GM11168 (cell line): ENCODE measurements at regions not wholly inside any gene's neighbourhood (a gene's known extent, or its start where the extent isn't known, plus 50 kb on each side); places are given as distances from the start of the nearest gene placed in this dataset.
"Not testable (repeated sequence)": the region's sequence is repeated elsewhere in the genome, so short reads cannot be mapped to it uniquely, and the experiment has no call there.

Source experiments
- in situ Hi-C: fragments of 300-500 bp; cut with MboI; formaldehyde crosslinking; loops from one replicate; pipeline ENCODE4 v1.12.0; 2022; ENCODE audit warnings: low sequenced_read_pairs; ENCODE audit not compliant: unreplicated experiment

DNA sequence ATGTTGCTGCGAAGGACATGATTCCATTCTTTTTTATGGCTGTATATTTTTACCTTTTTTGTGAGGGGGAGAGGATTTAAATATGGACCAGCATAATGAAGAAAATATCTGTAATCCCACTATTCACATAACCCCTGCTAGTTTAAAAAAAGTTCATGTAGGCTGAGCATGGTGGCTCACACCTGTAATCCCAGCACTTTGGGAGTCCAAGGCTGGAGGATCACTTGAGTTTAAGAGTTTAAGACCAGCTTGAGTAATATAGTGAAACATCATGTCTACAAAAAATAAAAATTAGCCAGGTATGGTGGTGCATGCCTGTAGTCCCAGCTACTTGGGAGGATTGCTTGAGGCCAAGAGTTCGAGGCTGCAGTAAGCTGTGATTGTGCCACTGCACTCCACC, 99.8 kb upstream of the TPTE start:
- in situ Hi-C loops = not testable (repeated sequence)

DNA sequence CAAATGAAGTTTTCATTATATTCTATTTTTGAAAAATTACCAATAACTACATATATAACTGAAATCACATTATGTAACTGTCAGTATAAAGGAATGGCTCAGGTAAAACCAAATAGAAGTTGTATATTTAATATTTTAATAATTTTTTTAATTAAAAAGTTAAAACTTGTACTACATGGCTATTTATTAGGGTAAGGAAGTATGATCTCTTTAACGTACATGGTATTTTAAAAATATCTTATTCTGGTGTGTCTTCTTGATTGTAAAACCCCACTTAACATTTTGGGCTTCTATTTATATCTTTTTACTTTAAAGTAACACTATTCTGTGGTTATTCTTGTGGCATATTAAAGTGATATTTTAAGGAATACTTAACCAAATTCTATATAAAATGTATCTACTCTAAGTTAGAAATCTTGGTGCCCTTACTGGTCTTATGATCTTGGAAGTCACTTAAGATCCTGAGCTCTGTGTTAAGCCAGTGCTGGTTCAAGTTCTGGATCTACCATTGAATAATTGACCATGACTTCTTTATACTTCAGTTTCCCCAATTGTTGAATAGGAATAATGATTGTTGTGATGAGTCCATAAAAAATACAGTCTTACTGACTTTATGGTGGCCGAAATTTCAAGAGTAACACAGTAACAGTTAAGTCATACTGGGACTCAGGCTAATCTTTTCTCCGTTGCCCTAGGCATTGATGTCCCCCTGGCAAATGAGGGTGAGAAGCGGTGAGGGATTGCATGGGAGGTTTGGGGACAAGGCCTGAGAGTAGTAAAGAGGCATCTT, 97.1 kb upstream of the TPTE start:
- in situ Hi-C loops = not testable (repeated sequence)

DNA sequence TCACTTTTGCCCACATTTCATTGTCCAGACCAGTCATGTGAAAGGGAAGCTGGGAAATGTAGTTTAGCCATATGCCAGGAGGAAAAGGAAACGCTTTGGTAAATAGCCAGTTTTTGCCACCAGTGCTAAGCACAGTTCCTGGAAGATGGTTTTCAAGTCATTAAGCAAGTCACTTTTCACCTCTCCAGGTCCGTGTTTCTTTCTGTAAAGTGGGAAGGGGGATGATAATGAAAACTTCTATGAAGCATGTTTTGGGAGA, 96.6 kb upstream of the TPTE start:
- in situ Hi-C loops = not testable (repeated sequence)

DNA sequence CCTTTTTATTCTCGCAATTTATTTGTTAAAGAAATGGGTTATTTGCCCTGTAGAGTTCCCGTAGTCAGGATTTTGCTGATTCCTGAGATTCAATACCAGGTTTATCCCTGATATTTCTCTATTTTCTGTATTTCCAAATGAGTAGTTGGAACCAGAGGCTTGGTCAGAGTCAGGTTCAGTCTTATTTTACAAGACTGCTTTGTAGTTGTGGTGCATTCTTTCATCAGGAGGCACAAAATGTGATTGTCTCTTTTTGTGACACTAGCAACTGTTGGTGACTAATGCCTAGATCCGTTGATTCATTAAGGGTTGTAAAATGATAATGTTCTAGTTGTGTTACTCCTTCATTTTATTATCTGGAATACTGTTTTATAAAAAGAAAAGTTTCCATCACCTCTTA, 95.5 kb upstream of the TPTE start:
- in situ Hi-C loops = no loop called here

DNA sequence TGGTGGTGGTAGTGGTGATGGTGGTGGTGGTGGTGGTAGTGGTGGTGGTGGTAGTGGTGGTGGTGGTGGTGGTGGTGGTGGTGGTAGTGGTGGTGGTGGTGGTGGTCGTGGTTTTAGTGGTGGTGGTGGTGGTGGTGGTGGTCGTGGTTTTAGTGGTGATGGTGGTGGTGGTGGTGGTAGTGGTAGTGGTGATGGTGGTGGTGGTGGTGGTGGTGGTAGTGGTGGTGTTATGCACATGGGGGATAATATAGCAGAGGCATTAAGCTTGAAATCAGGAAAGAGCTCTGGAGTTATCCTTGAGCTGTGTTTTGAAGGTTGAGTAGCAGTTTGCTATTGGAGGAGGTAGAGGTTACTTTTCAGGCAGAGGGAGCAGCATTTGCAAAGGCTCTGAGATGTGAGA, 94.6 kb upstream of the TPTE start:
- in situ Hi-C loops = not testable (repeated sequence)

DNA sequence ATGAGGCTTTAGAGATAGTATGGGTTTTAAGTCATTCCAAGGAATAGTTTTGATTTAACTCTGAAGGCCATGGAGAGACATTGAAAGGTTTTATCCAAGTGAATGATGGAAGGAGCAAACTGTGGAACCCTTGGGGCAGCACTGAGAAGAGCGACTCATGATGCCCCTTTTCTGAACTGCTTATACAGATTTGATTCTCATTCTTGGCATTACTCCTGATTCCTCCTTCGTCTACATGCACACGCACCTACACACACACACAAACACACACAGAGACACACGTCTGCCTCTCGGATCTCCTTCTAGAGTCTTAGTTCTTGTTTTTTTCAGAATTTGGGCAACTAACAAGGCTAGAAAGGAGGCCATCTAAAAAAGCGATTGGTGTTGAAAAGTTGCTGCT, 94.1 kb upstream of the TPTE start:
- in situ Hi-C loops = not testable (repeated sequence)

DNA sequence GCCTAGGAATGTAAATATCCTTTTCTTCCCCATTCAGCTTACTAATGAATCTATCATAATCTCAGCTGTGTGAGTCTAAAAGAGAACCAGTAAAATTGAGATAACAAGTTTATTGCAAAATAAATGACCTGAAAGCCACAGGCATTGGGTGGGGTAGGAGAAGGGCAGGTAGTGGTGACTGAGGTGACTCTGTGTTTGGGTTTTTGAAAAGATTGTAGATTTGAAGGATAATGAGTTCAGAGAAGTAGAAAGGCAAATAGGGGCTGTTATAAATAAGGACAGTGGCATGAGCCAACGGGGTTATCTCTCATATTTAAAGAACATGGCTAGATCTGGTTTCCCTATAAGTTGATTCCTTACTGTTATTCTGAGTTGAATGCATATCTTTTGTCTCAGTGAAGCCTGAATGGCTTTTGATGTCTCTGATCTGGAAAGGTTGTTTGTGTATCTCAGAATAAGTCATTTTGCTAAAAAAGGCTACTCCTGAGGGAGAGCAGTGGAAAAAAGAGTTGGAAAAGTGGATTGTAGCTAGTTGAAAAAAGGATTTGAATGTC, 92.3 kb upstream of the TPTE start:
- in situ Hi-C loops = not testable (repeated sequence)

DNA sequence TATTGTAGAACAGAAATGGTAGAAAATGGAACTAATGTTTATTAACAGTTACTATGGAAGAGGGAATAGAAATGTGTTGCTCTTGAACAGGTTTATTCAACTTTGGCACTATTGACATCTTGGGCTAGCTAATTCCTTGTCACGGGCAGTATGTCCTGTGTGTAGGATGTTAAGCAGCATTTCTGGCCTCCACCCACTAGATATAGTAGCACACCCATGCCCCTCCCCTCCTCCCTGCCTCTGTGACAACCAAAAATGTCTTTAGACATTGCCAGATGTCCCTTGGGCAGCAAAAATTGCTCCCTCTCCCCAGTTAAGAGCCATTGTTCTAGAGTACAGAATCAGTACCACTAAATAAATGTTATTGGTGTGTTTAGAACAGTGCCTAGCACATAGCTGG, 91.4 kb upstream of the TPTE start:
- in situ Hi-C loops = no loop called here

DNA sequence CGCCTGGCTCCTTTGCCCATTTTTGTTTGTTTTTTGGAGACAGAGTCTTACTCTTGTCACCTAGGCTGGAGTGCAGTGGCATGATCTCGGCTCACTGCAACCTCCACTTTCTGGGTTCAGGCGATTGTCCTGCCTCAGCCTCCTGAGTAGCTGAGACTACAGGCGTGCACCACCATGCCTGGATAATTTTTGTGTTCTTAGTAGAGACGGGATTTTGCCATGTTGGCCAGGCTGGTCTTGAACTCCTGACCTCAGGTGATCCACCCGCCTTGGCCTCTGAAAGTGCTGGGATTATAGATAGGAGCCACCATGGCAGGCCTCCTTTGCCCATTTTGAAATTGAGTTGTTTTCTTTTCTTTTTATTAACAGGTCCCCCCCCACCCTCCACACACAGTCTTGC, 89.4 kb upstream of the TPTE start:
- in situ Hi-C loops = not testable (repeated sequence)

DNA sequence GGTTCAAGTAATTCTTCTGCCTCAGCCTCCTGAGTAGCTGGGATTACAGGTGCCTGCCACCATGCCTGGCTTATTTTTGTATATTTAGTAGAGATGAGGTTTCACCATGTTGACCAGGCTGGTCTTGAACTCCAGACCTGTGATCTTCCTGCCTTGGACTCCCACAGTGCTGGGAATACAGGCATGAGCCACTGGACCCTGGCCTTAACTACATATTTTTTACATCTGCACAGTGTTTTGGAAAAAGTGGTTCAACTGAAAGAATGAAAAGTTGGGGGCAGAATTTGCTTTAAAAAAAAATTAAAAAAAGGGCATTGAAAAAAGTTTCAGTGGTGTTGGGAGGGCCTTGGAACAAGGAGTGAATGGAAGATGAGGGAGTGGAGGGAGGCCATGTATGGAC, 88.9 kb upstream of the TPTE start:
- in situ Hi-C loops = not testable (repeated sequence)

DNA sequence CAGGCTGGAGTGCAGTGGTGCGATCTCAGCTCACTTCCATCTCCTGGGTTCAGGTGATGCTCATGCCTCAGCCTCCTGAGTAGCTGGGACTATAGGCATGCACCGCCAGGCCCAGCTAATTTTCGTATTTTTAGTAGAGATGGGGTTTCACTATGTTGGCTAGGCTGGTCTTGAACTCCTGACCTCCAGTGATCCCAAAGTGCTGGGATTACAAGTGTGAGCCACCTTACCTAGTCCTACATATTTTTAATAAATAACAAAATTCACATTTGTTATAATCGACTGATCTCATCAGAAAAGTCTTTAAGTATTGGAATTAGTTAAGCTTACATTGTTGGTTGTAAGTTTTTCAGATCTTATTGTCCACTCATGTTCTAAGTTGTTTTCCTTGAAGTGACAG, 83.4 kb upstream of the TPTE start:
- in situ Hi-C loops = not testable (repeated sequence)

DNA sequence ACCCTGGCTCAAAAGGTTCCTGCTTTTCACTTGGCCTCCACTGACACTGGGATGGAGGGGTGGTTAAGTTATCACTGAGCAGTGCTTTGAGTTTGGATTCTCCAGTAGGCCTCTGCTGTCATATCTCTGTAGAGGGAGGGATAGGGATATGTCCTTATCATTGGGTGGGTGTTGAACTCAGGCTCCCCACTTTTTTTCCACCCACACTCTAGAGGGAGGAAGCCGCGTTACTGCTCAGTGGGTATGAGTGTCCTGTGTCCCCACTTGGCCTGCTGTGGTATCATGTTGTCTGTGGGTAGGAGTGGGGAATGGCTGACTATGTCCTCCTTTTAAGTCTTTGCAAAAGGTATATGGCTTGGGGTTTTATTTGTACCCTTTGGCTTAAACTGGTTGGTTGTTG, 80.7 kb upstream of the TPTE start:
- in situ Hi-C loops = not testable (repeated sequence)

DNA sequence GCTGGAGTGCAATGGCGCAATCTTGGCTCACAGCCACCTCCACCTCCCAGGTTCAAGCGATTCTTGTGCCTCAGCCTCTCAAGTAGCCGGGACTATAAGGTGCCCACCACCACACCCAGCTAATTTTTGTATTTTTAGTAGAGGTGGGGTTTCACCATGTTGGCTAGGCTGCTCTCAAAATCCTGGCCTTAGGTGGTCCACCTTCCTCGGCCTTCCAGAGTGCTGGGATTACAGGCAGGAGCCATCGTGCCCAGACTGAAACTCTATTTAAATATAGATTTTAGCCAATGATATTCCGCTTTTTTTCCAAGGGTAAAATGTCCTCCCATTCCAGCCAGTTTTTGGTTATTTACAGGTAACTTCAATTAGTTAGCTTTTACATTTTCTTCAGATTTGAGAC, 79.4 kb upstream of the TPTE start:
- in situ Hi-C loops = not testable (repeated sequence)

DNA sequence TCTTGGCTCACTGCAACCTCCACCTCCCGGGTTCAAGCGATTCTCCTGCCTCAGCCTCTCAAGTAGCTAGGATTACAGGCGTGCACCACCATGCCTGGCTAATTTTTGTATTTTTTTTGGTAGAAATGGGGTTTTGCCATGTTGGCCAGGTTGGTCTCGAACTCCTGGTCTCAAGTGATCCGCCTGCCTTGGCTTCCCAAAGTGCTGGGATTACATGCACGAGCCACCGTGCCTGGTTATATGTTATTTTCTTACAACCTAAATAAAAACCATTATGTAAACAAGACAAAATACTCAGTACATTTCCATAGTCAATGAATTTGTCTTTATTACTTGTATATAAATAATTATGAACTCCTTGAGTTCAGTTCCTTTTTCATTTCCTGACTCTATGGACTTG, 75.7 kb upstream of the TPTE start:
- in situ Hi-C loops = loop anchor here (5.0 kb wide), 1 partner anchor 312 kb away; no protein-coding TSS in a partner anchor

DNA sequence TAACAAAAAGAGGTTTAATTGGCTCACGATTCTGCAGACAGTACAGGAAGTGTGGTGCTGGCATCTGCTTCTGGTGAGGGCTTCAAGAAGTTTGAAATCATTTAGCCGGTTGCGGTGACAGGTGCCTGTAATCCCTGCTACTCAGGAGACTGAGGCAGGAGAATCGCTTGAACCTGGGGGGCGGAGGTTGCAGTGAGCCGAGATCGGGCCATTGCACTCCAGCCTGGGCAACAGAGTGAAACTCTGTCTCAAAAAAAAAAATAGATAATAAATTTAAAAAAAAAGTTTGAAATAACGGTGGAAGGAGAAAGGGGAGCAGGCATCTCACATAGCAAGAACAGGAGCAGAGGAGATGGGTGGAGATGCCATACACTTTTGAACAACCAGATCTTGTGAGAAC, 71.9 kb upstream of the TPTE start:
- in situ Hi-C loops = loop anchor here (5.0 kb wide), 1 partner anchor 308 kb away; no protein-coding TSS in a partner anchor

DNA sequence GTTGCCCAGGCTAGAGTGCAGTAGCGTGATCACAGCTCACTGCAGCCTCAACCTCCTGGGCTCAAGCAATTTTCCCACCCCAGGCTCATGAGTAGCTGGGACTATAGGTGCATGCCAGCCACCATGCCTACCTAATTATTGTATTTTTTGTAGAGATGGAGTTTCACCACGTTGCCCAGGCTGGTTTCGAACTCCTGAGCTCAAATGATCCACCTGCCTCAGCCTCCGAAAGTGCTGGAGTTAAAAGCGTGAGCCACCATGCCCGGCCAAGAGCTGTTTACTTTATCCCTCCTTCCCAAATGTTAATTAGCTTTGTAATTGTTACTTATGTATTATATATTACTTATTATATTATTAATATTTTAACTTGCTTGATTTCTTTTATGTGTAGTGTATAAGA, 70.1 kb upstream of the TPTE start:
- in situ Hi-C loops = not testable (repeated sequence)

DNA sequence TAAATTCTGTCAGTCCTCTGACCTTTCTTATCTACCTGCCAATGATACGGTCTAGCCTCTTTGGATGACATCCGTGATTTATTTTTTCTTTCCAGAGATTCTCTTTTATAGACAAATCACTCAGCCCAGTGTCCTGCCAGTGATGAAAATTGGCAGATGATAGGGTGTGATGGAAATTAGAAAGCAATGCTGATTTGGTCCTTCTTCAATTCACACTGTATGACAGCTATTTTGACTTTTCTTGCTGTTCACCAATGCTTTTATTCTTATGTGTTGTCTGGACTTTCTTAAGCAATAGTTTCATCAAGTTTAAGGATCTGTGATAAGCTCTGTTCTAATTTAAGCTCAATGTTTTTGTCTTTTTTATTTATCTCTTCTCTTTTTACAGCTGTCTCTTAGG, 63.6 kb upstream of the TPTE start:
- in situ Hi-C loops = not testable (repeated sequence)

DNA sequence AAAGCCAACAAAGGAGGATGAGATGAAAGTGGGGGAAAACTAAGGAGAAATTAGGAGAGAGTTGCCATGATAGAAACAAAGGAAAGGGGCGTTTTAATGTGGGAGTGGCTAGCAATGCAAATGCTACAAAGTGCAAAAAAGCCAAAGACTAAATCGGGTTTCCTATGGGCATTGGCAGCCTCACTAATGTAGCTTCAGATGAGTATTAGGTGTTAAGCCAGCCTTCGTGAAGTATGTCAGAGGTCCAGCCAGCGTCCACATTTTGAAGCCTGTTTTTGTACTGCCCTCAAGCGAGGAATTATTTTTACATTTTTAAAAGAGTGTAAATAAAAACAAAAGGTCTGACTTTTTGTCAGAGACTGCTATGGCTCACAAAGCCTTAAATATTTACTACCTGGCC, 60.4 kb upstream of the TPTE start:
- in situ Hi-C loops = not testable (repeated sequence)

DNA sequence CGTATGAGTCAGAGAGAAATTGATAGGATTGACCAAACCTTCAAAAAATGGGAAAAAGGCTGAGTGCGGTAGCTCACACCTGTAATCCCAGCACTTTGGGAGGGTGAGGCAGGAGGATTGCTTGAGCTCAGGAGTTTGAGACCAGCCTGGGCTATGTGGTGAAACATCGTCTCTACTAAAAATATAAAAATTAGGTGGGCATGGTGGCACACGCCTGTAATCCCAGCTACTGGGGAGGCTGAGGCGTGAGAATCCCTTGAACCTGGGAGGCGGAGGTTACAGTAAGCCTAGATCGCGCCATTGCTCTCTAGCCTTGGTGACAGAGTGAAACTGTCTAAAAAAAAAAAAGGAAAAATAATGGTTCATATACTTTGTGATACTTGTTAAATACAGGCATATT, 59.9 kb upstream of the TPTE start:
- in situ Hi-C loops = not testable (repeated sequence)

DNA sequence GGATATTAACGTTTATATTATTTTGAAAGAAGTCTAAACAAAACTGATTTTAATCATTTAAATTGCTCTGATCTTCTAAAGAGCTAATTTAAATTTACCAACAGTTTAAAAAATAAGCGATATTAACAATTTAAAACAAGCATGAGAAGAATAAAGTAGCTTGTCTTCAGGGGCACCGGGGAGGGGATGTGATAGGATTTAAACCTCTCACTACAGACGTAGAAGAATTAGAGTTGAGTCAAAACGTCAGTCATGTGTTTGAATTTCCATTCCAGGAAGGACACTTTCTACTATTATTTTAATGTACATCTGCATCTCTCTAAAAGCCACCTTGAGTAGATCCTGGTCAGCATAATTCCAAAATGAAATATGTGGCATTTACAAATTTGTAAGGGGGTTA, 58.2 kb upstream of the TPTE start:
- in situ Hi-C loops = no loop called here

DNA sequence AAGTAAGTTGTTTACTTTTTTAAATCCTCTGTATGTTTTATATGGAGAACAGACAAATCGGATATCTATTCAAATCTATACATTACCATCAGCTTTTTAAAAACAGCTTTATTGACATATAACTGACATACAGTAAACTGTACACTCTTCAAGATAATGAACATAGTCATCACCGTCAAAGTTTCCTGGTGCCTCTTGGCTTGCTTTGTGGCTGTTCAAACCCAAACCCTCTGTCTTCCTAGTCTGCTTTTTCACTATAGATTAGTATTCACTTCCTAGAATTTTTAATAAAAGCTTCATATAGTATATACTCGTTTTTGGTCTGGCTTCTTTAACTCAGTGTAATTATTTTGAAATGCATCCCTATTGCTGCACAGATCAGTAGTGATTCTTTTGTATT, 56.4 kb upstream of the TPTE start:
- in situ Hi-C loops = no loop called here

DNA sequence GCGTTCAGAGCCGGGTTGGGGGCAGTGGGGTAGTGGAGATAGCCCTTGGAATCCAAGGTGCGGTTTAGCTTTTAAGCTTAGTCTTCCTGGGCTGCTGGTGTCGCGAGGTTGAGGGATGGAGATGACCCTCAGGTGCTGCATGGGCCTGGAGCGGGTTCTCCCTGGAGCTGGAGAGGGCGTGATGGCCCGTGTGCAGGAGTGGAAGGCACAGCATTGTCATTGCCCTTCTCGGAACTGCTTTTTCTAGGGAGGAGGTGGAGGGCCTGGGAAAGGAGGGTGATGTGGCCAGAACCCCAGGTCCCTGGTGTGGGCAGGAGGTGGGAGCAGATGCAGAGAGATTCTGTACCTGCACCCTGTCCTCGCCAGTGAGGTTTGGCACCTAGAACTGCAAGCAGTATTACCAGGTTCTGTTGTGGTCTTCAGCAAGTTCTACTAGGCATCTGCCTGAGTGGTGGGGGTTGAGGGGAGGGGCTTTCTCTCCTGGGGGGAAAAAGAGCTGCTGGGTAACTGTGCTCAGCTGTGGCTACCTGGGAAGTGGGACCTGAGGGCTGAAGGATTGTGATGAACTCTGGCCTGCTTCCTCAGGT, 55.8 kb upstream of the TPTE start:
- in situ Hi-C loops = not testable (repeated sequence)
